Glutamatergic neuron (in vitro differentiated cells): ENCODE measurements at regions not wholly inside any gene's neighbourhood (a gene's known extent, or its start where the extent isn't known, plus 50 kb on each side); places are given as distances from the start of the nearest gene placed in this dataset.
"Not testable (repeated sequence)": the region's sequence is repeated elsewhere in the genome, so short reads cannot be mapped to it uniquely, and the experiment has no call there.

Experiments
- DNase-seq: peaks from one replicate; pipeline ENCODE4 v3.0.0; 2022
- H3K27ac Mint-ChIP-seq: one replicate; pipeline ENCODE4 v1.8.0; 2020; ENCODE audit warnings: mild to moderate bottlenecking, mixed read lengths, inconsistent platforms; ENCODE audit not compliant: unreplicated experiment
- H3K27me3 Mint-ChIP-seq: one replicate; pipeline ENCODE4 v1.8.0; 2020; ENCODE audit warnings: mild to moderate bottlenecking, moderate library complexity, mixed read lengths, inconsistent platforms; ENCODE audit not compliant: unreplicated experiment
- H3K36me3 Mint-ChIP-seq: one replicate; pipeline ENCODE4 v1.8.0; 2020; ENCODE audit warnings: mild to moderate bottlenecking, mixed read lengths, inconsistent platforms; ENCODE audit not compliant: unreplicated experiment
- H3K4me1 Mint-ChIP-seq: one replicate; pipeline ENCODE4 v1.8.0; 2020; ENCODE audit warnings: mild to moderate bottlenecking, low read depth, mixed read lengths, inconsistent platforms; ENCODE audit not compliant: unreplicated experiment
- H3K4me3 Mint-ChIP-seq: one replicate; pipeline ENCODE4 v1.8.0; 2020; ENCODE audit warnings: mild to moderate bottlenecking, mixed read lengths, inconsistent platforms; ENCODE audit not compliant: unreplicated experiment
- H3K9me3 Mint-ChIP-seq: one replicate; pipeline ENCODE4 v1.8.0; 2020; ENCODE audit warnings: mild to moderate bottlenecking, moderate library complexity, mixed read lengths, inconsistent platforms; ENCODE audit not compliant: unreplicated experiment
- CTCF ChIP-seq: fragments of 200-600 bp; sonication (generic); IDR thresholded peaks from one replicate; pipeline ENCODE4 v1.5.0; 2021; ENCODE audit not compliant: partially characterized antibody, unreplicated experiment

DNA sequence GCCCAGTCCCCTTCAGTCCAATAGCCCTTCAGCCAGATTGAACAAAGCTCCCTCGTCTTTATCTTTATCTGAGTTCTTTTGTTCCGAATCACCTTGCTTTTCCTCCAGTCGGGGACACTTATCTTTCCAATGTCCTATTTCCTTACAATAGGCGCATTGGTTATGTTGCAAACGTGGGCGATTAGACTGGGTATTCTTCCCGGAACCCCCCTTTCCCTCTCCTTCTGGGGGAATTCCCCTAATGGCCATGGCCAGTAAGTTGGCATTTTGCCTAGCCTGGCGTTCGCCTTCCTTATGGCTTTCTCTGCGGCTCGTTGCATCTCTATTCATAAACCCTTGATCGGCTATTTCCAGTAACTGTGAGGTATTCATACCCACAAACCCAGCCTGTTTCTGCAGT is 82.2 kb upstream of the VEPH1 start:
- H3K4me1 Mint-ChIP-seq = no peaks in the 10 kb centered on the region
- no peak for TF ChIP-seq CTCF
- DNase-seq = no peak
- peaks cover 4% of the 10 kb centered on the region for H3K9me3 Mint-ChIP-seq
- no peaks in the 10 kb centered on the region for H3K36me3 Mint-ChIP-seq
- H3K27ac Mint-ChIP-seq = no peak overlapping the region
- no peak overlapping the region for H3K4me3 Mint-ChIP-seq
- peaks cover 2% of the 10 kb centered on the region for H3K27me3 Mint-ChIP-seq

DNA sequence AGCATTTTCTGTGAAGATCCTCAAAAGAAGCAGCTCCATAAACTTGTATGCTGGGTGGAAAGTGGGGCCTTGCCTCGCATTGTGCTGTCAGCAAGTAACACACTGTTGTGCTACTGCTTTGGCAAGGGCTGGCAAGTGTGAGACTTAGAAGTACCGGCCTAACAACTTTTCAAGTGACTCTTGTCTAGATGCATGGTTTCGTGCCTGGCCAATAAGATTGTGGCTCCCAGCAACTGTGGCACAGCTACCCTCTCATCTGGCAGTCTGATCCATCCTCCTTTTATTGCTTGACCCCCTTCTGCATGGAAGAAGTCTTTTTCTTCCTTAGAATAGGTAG is 79.4 kb upstream of the VEPH1 start:
- TF ChIP-seq CTCF = no peak
- H3K4me3 Mint-ChIP-seq = no peak overlapping the region
- H3K27ac Mint-ChIP-seq = no peak overlapping the region
- no peaks in the 10 kb centered on the region for H3K36me3 Mint-ChIP-seq
- H3K27me3 Mint-ChIP-seq = peaks cover 2% of the 10 kb centered on the region
- H3K9me3 Mint-ChIP-seq = peaks cover 4% of the 10 kb centered on the region
- no peaks in the 10 kb centered on the region for H3K4me1 Mint-ChIP-seq
- DNase-seq = no peak

DNA sequence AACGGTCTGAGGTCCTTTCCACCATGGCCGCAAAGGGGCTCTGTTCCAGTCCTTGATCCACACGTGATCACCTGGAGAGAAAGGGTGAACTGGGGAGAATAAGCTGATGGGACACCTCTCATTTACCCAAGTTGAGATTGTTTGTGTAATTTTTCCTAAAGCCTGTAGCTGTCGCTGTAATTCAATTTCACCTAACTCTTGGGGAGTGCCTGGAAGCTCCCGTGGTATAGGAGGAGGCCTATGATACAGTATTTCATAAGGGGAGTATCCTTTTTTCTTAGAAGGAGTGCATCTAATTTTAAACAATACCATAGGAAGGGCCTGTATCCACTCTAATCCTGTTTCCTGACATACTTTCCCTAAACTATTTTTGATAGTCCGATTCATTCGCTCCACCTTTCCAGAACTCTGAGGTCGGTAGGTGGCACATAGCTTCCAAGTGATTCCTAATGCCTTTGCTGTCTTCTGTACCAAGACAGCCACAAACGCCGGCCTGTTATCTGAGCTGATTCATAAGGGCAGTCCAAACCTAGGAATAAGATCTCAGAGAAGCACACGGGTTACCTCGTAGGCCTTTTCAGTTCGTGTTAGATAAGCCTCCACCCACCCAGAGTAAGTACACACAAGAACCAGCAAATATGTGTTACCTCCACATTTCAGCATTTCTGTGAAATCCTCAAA is 78.9 kb upstream of the VEPH1 start:
- H3K9me3 Mint-ChIP-seq, H3K27me3 Mint-ChIP-seq, H3K36me3 Mint-ChIP-seq, H3K4me1 Mint-ChIP-seq, H3K4me3 Mint-ChIP-seq, DNase-seq, H3K27ac Mint-ChIP-seq: not testable (repeated sequence)
- peak; percentile 19 for TF ChIP-seq CTCF

- no peaks in the 10 kb centered on the region for H3K4me1 Mint-ChIP-seq
- peaks cover 4% of the 10 kb centered on the region for H3K9me3 Mint-ChIP-seq
- no peak overlapping the region for H3K27ac Mint-ChIP-seq
- H3K4me3 Mint-ChIP-seq = no peak overlapping the region
- H3K27me3 Mint-ChIP-seq = peaks cover 2% of the 10 kb centered on the region
- DNase-seq = no peak
- no peaks in the 10 kb centered on the region for H3K36me3 Mint-ChIP-seq
- TF ChIP-seq CTCF = no peak
These were observed 78.2 kb upstream of the VEPH1 start for GRCh38 chr3:157581371-157581770.

- no peaks in the 10 kb centered on the region for H3K36me3 Mint-ChIP-seq
- H3K4me3 Mint-ChIP-seq = no peak overlapping the region
- no peaks in the 10 kb centered on the region for H3K27me3 Mint-ChIP-seq
- no peaks in the 10 kb centered on the region for H3K4me1 Mint-ChIP-seq
- DNase-seq = no peak
- TF ChIP-seq CTCF = no peak
- peaks cover 2% of the 10 kb centered on the region for H3K9me3 Mint-ChIP-seq
- H3K27ac Mint-ChIP-seq = no peak overlapping the region
These were observed 75.0 kb upstream of the VEPH1 start for GRCh38 chr3:157578181-157578580.
